Thyroid gland (tissue), 4 donors: ENCODE measurements at regions not wholly inside any gene's neighbourhood (a gene's known extent, or its start where the extent isn't known, plus 50 kb on each side); places are given as distances from the start of the nearest gene placed in this dataset.

Experiments used
- CTCF ChIP-seq, 6 experiments: fragments of 200-600 bp in 3 of 6; fragments of 450-650 bp in 3 of 6; sonication (generic) in 3 of 6; IDR thresholded peaks; one replicate each; pipeline ENCODE4 v1.5.1; 2016 to 2019; ENCODE audit warnings: antibody characterized with exemption in 6 of 6, mild to moderate bottlenecking in 2 of 6, inconsistent platforms in 1 of 6, moderate library complexity in 1 of 6
- POLR2A ChIP-seq, 2 donors: fragments of 450-650 bp; IDR thresholded peaks; one replicate each; pipeline ENCODE4 v1.6.1; 2017; ENCODE audit warnings: antibody characterized with exemption in 2 of 2, mild to moderate bottlenecking in 2 of 2, moderate library complexity in 1 of 2

GRCh38 chr18:67285583-67285982, 230.9 kb downstream of the DSEL start:
- no peak for TF ChIP-seq CTCF (IDR thresholded peaks at IDR 0.05)
- TF ChIP-seq POLR2A (IDR thresholded peaks at IDR 0.05), result no peak
